ENCODE measurements at regions not wholly inside any gene's neighbourhood (a gene's known extent, or its start where the extent isn't known, plus 50 kb on each side); places are given as distances from the start of the nearest gene placed in this dataset.

DNA sequence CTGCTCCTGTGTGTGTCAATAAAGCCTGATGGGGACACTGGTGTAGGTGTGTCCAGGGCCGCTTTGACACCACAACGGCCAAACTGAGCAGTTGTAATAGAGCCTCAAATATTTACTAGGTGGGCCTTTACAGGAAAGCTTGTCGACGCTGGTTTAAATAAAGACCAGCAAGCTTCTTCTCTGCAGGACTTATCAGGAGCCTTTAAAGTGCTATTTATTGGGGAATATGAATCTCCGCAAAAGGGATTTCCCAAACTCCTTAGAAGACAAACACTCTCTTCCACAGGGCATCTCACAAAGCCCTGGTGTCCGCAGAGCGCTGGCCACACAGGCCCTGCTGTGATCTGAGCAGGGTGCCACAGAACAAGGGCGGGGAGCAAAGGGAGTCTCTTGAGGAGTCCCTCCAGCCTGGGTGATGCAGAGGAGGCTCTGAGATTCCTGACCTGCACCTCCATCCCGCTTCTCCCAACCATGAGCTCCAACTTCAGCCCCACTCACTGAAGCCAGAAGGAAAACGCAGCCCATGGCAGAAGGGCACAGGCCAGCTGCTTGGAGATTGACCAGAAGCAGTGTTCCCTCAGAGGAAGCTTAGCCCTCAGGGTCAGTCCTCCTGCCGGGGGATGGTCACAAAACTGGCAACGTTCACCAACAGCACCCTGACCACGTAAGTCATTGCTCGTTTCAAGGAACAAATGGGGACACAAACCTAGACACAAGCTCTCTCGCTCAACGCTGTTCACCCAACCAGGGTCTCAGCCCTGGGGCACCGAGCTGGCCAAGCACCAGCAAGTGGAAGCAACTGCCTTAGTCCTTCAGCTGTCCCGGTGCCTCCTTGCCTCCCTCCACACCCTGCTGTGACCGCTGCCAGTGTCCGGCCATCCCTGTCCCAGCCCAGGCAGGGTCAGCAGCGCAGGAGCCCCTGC, 129.5 kb downstream of the OAT start:
- no peak for DNase-seq (ENCODE audit: low read depth in 4 of 4, low spot score in 2 of 4)

DNA sequence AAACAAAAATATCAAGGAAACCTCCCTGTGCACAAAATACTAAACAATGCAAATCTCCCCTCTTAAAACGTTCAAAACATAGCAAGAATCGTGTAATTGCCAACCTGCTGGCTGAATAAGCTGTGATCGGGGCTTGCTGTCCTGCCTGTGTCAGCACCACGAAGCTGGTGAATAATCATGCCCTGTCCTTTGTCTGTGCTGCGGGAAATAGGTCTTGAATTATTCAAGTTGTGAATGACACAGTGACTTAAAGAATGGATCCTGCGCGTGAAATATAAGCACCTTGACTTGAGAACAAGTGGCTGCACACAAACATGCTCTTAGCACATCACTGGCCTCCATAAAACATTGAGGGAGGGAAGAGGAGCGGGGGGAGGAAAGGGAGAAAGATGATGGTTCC, 130.2 kb downstream of the OAT start:
- DNase-seq (ENCODE audit: low read depth in 4 of 4, low spot score in 2 of 4) = no peak

DNA sequence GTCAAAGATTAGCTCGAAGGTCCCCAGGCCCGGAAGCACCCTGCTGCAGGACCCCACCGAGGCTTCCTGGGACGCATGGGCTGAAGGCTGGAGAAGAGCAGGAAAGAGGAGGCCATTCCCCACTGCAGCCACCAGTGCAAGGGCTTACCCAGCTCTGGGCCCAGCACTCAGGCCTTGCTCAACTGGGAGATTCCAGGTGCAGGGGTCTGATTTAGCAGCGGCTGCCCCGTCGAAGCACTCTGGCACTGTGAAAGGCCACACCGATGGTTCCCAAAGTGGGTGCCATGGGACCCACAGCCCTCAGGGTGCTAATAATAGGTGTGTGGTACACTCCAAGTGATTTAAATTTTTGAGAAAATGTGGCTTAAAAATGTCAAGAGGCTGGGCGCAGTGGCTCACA, 130.9 kb downstream of the OAT start:
- DNase-seq (ENCODE audit: low read depth in 4 of 4, low spot score in 2 of 4) = no peak

- no peak for DNase-seq (ENCODE audit: low read depth in 4 of 4, low spot score in 2 of 4)
Observed at GRCh38 chr10:124287071-124287685, 131.5 kb downstream of the OAT start.

GRCh38 chr10:124286621-124287020, 132.1 kb downstream of the OAT start:
- no peak for DNase-seq (ENCODE audit: low read depth in 4 of 4, low spot score in 2 of 4)

- DNase-seq (ENCODE audit: low read depth in 4 of 4, low spot score in 2 of 4) = no peak
Observed at GRCh38 chr10:124285587-124286527, 132.9 kb downstream of the OAT start.

GRCh38 chr10:124283949-124284250, 134.8 kb downstream of the OAT start:
- DNase-seq (ENCODE audit: low read depth in 4 of 4, low spot score in 2 of 4) = no peak

- no peak for DNase-seq (ENCODE audit: low read depth in 4 of 4, low spot score in 2 of 4)
Observed at GRCh38 chr10:124283215-124283948, 135.3 kb downstream of the OAT start.

GRCh38 chr10:124282326-124282725, 136.4 kb downstream of the OAT start:
- DNase-seq (ENCODE audit: low read depth in 4 of 4, low spot score in 2 of 4) = no peak

- DNase-seq (ENCODE audit: low read depth in 4 of 4, low spot score in 2 of 4) = no peak
Observed at GRCh38 chr10:124281666-124282065, 137.1 kb downstream of the OAT start.

GRCh38 chr10:124280916-124281315, 137.8 kb downstream of the OAT start:
- no peak for DNase-seq (ENCODE audit: low read depth in 4 of 4, low spot score in 2 of 4)

DNA sequence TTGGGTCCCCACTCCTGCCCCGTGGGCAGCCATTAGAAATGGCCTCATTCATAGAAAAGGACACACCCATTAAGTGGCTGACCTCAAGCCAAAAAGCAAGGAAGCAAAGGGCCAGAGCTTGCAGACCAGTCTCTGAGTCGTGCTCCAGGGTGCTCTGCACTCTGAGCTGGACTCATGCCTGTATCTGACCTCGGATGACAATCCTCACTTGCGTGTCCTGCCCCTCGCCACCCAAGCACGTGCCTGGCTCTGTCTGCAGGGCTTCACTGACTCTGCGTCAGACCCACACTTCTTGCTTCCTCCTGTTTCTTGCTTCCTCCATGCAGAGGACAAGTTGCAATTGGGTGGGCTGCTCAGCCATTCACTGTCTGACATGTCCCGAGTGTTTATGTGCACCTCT, 138.8 kb downstream of the OAT start:
- no peak for DNase-seq (ENCODE audit: low read depth in 4 of 4, low spot score in 2 of 4)

- no peak for DNase-seq (ENCODE audit: low read depth in 4 of 4, low spot score in 2 of 4)
Observed at GRCh38 chr10:124279298-124279697, 139.4 kb downstream of the OAT start.

GRCh38 chr10:124278356-124278755, 140.4 kb downstream of the OAT start:
- DNase-seq (ENCODE audit: low read depth in 4 of 4, low spot score in 2 of 4) = no peak

- no peak for DNase-seq (ENCODE audit: low read depth in 4 of 4, low spot score in 2 of 4)
Observed at GRCh38 chr10:124273141-124273540, 145.6 kb downstream of the OAT start.

- DNase-seq (ENCODE audit: low read depth in 4 of 4, low spot score in 2 of 4) = no peak
Observed at GRCh38 chr10:124271676-124272075, 147.0 kb downstream of the OAT start.

GRCh38 chr10:124270530-124271327, 148.0 kb downstream of the OAT start:
- no peak for DNase-seq (ENCODE audit: low read depth in 4 of 4, low spot score in 2 of 4)

GRCh38 chr10:124268976-124269375, 149.7 kb downstream of the OAT start:
- DNase-seq (ENCODE audit: low read depth in 4 of 4, low spot score in 2 of 4) = no peak

- no peak for DNase-seq (ENCODE audit: low read depth in 4 of 4, low spot score in 2 of 4)
Observed at GRCh38 chr10:124267911-124268549, 150.7 kb downstream of the OAT start.
